Stimulated activated naive CD8-positive, alpha-beta T cell treated with anti-CD3 and anti-CD28 coated beads, Interleukin-15, Interleukin-2, amounts not matched to agents 100 U/mL and 50 U/mL, for 24 hours (primary cell): ENCODE measurements at regions not wholly inside any gene's neighbourhood (a gene's known extent, or its start where the extent isn't known, plus 50 kb on each side); places are given as distances from the start of the nearest gene placed in this dataset.
"Not testable (repeated sequence)": the region's sequence is repeated elsewhere in the genome, so short reads cannot be mapped to it uniquely, and the experiment has no call there.

Experiments
- ATAC-seq: fragments of 150-1000 bp; cut with Tn5 transposase; one replicate; pipeline ENCODE4 v1.10.0; 2021
- DNase-seq: peaks from one replicate; pipeline ENCODE4 v3.0.0; 2021

DNA sequence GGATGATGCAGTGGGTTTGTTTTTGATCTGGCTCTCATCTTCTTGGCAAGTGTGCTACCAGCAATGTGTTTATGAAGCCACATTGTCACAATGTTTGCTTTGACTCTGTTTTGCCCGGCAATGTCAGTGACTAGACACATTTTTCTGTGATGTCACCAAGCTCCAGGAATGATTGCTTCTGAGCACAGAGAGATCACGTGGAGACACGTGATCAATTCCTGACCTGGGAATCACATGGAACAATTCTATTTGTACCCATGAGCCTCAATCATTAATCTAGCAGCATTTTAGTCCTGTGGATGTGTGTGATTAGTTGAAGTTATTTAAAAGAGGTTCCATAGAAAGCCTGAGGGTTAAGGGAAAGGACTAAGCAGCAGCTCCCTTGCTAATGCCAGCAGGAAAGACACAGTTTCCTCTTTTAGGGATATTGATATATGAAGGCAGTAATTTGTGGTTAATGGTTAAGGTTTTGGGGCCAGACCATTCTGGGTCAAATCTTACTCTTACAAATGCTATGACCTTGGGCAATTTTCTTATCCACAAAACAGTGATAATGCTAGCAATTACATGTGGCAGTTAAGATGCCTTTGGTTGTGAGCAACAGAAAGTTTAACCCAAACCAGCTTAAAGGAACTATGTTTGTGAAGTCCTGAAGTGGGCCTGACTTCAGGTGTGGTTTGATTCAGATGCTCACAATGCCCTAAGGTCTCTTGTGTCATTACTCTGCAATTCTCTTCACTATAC is 59.0 kb downstream of the FASLG start:
- ATAC-seq (no peak), DNase-seq (no peak)

- ATAC-seq (no peak), DNase-seq (no peak)
These were observed 60.2 kb downstream of the FASLG start for GRCh38 chr1:172719066-172719627.

DNA sequence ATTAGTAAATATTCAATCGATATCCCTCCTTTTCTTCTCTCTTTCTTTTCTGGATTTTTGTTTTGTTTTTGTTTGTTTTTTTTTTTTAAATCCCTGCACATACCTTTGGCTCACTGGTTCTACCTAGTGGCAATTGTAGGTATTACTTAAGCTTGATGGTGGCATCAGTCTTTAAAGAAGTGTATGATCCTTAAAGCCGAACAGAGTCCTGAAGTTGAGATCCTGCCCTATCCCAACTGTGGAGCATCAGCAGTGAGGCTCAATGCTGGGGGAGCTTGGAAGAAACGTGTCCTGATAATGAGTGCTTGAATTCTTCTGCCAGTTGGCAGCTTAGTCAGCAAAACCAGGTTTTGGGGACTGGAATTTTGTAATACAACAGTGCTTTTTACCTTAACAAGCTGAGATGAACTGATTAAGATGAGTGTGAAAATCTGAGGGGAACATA is 60.8 kb downstream of the FASLG start:
- DNase-seq (no peak), ATAC-seq (no peak)

GRCh38 chr1:172720339-172720738 is 61.4 kb downstream of the FASLG start:
- ATAC-seq (no peak), DNase-seq (no peak)

GRCh38 chr1:172723251-172723650 is 64.3 kb downstream of the FASLG start:
- ATAC-seq (no peak), DNase-seq (no peak)

DNA sequence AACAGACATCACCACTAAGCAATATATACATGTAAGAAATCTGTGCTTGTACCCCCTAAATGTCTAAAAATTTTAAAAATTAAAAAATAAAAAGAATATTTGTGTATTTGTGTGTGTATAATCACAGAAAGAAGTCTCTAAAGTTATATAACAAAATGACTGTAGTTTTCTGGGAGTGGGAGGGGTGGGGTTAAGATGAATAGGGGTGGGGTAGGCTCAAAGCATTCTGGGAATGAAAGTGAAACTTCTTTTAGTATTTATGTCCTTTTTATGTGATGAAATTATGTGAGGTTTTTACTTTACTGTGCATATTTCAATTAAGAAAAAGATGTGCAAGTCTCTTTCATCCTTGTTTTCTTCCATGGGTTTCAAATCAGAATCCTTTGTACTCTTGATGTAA is 65.3 kb downstream of the FASLG start:
- ATAC-seq (no peak), DNase-seq (no peak)

GRCh38 chr1:172724765-172725613 is 66.1 kb downstream of the FASLG start:
- ATAC-seq = peak; percentile 13
- DNase-seq = no peak

DNA sequence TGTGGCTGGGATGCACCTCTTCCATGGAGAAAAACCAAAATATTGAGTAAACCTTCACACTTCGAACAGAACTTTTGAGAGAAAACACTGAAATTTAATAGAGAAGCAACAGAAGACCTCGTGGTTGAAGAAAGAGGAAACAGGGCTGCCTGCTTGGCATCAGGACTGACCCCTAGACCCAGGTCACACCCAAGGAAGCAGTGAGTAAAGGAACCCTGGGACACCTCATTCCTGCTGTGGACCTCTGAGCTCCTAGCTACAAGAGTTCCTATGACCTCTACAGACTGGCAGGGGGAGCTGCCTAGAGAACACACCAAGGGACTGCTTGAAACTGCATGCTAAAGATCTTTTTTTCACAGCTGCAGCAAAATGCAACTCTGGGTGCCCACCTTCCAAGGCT is 67.8 kb downstream of the FASLG start:
- ATAC-seq (no peak), DNase-seq (no peak)

GRCh38 chr1:172727275-172727857 is 68.5 kb downstream of the FASLG start:
- no peak for DNase-seq
- ATAC-seq = no peak

DNA sequence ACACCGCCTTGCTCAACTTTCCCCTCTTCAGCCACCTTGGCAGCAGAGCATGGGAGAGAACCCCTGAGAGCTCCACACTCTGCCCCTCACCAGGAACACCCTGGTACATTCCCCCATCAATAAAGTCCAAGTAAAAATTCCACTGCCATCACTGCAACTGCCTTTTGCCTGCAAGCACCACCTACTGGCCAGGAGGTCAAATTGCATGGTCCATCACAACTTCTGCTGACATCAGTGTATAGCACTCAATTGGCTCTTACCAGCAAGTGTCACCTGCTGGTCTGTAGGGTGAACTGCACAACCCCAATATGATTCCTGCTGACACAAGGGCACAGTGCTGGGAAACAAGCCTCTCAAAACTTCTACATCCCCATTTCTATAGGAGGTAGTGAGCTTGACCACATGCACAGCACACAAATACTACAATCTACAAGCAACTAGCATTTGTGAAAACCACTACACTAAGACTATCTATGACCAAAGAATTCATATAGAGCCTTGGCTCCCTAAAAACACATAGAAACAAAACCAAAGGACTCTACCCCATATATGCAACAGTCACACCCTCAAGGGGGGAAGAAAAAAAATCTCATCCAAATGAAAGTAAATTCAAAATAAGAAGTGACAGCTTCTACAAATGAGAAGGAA is 69.2 kb downstream of the FASLG start:
- ATAC-seq (peak; percentile 93), DNase-seq (peak; percentile 62)

DNA sequence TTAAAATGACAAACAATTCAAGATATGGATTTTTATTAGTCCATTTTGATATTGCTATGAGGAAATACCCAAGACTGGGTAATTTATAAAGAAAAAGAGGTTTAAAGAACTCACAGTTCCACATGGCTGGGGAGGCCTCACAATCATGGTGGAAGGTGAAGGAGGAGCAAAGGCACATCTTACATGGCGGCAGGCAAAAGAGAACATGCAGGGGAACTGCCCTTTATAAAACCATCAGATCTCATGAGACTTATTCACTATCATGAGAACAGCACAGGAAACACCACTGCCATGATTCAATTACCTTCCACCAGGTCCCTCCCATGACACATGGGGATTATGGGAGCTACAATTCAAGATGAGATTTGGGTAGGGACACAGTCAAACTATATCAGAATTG is 69.8 kb downstream of the FASLG start:
- ATAC-seq = not testable (repeated sequence)

DNA sequence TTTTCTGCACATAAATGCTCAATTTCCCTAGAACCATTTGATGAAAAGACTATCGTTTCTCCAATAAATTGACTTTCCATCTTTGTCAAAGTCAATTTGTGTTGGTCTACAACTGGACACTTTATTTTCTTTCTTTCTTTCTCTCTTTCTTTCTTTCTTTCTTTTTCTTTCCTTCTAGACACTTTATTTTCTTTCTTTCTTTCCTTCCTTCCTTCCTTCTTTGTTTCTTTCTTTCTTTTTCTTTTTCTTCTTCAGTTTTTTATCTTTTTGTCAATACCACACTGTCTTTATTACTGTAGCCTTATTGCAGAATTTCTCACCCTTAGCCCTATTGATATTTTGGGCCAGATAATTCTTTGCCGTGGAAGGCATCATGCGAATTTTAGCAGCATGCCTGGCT is 73.5 kb downstream of the FASLG start:
- no peak for DNase-seq
- no peak for ATAC-seq

More for the DNA sequence above, 69.8 kb downstream of the FASLG start:
- DNase-seq = not testable (repeated sequence)

DNA sequence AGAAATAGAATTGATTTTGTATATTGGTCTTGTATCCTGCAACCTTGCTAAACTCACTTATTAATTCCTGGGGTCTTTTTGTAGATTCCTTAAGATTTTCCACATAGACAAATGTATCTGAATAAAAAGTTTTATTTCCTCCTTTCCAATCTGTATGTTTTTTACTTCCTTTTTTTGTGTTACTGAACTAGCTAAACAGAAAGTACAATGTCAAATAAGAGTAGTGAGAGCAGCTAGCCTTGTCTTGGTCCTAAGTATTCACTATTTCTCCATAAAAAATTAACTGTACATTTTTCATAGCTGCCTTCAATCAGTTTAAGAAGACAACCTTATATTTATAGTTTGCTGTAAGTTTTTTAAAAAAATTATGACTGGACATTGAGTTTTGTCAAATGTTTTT is 74.9 kb downstream of the FASLG start:
- ATAC-seq (no peak), DNase-seq (no peak)

- no peak for ATAC-seq
- DNase-seq = no peak
These were observed 79.5 kb downstream of the FASLG start for GRCh38 chr1:172738389-172738788.

DNA sequence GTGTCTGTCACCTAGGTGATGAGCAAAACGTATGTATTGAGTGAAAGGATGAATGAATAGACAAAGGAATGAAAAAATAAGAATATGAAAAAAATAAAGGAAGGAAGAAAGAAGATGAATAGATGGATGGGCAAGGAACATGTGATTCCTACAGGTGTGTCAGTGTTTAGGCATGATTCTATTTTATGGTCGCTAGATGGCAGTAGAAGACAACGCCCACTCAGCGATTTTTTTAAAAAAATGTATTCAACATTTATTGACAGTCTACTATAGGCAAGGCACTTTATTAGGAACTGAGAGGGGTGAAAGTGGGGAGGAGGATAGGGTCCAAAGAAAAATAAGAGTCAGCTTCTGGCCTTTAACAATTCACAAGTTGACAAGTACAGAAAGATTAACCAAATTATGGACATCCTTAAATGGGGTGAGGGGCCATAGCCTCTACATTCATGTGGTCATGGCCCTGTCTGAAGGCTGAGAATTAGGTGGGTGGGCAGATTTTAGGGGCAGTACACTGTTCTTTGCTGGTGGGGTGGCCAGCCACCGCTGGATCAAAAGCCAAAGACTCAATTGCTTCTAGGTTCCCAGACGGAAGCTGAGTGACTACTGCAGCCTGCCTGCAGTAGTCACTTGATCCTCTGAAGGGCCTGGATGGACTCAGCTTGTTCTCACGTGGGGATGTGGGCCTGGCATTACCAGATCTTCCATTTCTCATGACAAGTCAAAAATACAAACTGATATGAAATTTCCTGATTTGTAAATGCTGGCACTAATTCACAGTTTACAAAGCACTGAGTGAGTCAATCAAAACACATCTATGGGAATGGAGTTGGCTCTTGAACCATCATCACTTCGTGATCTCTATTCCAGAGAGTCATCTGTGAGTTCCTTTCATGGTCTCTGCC is 83.9 kb downstream of the FASLG start:
- ATAC-seq = no peak
- DNase-seq = no peak

GRCh38 chr1:172745014-172745413 is 86.1 kb downstream of the FASLG start:
- ATAC-seq (peak; percentile 76), DNase-seq (peak; percentile 41)

DNA sequence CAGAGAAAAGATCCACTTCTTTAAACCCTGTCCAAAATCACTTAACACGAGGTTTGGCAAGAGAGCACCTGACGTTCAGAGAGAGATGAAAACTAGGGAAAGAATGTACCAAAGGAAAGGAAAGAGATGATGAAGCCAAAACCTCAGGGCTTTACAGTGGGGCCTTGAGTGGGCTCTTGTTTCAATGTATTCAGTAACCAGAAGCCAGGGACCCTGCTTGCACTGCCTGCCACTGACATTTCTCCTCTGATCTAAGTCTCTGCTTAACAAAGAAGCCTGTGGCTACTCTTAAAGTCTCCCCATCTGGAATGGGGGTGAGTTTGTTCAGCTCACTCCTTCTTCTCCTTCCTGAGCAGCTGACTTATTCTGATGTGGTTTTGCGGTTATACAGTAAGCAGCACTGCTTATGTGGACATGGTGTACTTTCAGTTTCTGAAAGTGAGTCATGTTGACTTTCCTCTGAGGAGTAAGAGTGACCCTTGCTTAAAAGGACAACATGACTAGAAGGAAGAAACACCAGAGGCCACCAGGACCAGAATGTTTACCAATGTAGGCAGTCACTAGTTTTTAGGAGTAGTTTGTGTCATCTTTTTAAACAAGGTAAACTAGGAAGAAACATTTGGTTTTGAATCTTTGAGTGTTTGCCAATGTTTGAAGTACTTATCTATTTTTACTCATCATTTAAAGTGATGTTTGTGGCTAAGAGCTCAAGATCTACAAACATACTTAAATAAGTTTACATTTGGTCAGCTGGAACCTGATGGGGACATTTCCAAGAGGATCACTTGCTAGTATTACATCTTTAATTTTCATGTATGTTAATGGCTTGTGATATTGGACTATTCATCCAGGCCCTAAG is 87.4 kb downstream of the FASLG start:
- no peak for DNase-seq

DNA sequence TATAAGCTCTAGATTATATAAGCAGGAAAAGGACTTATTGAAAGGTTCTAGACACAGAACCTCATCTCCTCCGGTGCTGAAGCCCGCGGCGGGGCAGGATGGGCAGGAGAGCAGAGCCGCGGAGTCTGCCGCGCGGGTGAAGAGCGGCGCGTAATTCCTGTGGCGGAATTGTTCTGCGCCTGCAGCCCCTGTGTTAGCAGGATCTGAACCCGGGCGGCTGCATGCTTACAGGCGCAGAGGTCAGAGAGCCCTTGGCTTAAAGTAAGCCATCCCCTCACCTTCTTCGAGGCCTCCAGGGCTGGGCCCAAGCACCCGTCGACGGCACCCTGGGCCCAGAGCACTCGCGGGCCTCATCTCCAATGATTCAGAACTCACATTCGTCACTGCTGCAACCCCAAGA is 89.3 kb downstream of the FASLG start:
- no peak for DNase-seq
- ATAC-seq = no peak

More for the DNA sequence above, 87.4 kb downstream of the FASLG start:
- ATAC-seq = peak; percentile 86

DNA sequence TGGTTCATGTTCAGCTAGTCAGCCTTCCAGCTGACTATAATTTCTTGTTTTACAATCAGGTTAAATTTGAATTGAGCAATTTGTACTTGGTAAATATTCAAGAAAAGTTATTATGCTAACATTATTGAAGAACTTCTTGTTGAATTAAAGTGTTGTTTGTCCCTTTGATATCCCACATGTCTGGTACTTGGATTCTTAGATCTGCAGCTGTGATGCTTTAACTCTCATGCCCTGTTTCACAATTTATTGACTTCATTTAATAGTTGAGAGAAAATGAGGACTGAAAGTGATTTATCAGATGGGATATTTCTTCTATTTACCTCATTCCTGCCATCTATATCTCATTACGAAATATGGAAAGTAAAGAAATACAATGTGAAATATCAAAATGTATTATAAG is 92.8 kb downstream of the FASLG start:
- DNase-seq = no peak
- ATAC-seq = no peak

- ATAC-seq (peak; percentile 94), DNase-seq (peak; percentile 36)
These were observed 95.1 kb downstream of the FASLG start for GRCh38 chr1:172753964-172754363.
